Mucosa of descending colon (tissue), 3 donors: ENCODE measurements at regions not wholly inside any gene's neighbourhood (a gene's known extent, or its start where the extent isn't known, plus 50 kb on each side); places are given as distances from the start of the nearest gene placed in this dataset.

ENCODE experiments used
- ATAC-seq: fragments of 200-7000 bp; cut with Tn5 transposase; one replicate; pipeline ENCODE4 v1.9.1; 2020; ENCODE audit warnings: mild to moderate bottlenecking, moderate library complexity
- DNase-seq, 3 donors: peaks; one replicate each; pipeline ENCODE4 v3.0.0-alpha.2; 2020
- H3K36me3 ChIP-seq: fragments of 200-600 bp; one replicate; pipeline ENCODE4 v1.8.0; 2021; ENCODE audit warnings: low read depth, mild to moderate bottlenecking
- H3K4me1 ChIP-seq: fragments of 200-600 bp; one replicate; pipeline ENCODE4 v1.8.0; 2021; ENCODE audit warnings: low read depth, mild to moderate bottlenecking
- H3K4me3 ChIP-seq: fragments of 200-600 bp; one replicate; pipeline ENCODE4 v1.8.0; 2021; ENCODE audit warnings: mild to moderate bottlenecking
- H3K9me3 ChIP-seq: fragments of 200-600 bp; one replicate; pipeline ENCODE4 v1.8.0; 2021; ENCODE audit warnings: mild to moderate bottlenecking
- intact Hi-C, 2 donors: fragments of 100-400 bp; cut with DNase I in 1 of 2; cut with micrococcal nuclease in 1 of 2; formaldehyde crosslinking; loops; one replicate each; pipeline versions ENCODE4 v1.11.0 to v1.11.1; 2022; cut with DNase I, micrococcal nuclease
- TF ChIP-seq, protein P1 (sequence below): fragments of 200-600 bp; IDR thresholded peaks from one replicate; pipeline ENCODE4 v1.8.0; 2022; ENCODE audit warnings: antibody characterized with exemption, mild to moderate bottlenecking
- donor health status: DM: no; HTN: no; CAD: no; lungs with moderate emphysema.
- donor health status: DM: no; HTN: no; CAD: no.
- donor health status: DM: no; HTN: yes; CAD: no.

DNA sequence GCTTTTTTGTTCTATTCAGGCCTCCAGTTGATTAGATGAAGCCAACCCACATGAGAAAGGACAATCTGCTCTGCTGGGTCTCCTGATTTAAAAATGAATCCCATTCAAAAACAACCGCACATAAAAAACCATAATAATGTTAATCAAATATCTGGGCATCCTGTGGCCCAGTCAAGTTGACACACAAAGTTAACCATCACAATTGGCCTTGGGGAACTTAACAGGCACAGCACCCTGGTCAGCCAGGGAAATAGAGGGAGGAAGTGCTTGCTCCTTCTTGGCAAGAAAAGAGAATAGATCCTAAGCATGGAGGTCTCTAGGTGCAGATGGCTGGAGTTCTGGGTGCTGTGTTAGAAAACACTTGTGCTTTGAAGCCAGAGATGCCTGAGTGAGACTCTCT is 109.6 kb upstream of the OLIG2 start:
- no peak for DNase-seq
- Histone ChIP-seq H3K9me3 (no peaks in the 10 kb centered on the region), H3K4me3 (no peak overlapping the region), H3K36me3 (no peaks in the 10 kb centered on the region), H3K4me1 (no peaks in the 10 kb centered on the region)
- TF ChIP-seq, protein P1, sequence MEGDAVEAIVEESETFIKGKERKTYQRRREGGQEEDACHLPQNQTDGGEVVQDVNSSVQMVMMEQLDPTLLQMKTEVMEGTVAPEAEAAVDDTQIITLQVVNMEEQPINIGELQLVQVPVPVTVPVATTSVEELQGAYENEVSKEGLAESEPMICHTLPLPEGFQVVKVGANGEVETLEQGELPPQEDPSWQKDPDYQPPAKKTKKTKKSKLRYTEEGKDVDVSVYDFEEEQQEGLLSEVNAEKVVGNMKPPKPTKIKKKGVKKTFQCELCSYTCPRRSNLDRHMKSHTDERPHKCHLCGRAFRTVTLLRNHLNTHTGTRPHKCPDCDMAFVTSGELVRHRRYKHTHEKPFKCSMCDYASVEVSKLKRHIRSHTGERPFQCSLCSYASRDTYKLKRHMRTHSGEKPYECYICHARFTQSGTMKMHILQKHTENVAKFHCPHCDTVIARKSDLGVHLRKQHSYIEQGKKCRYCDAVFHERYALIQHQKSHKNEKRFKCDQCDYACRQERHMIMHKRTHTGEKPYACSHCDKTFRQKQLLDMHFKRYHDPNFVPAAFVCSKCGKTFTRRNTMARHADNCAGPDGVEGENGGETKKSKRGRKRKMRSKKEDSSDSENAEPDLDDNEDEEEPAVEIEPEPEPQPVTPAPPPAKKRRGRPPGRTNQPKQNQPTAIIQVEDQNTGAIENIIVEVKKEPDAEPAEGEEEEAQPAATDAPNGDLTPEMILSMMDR, result no peak
- intact Hi-C loops, result no loop called here
- ATAC-seq, result no peak

DNA sequence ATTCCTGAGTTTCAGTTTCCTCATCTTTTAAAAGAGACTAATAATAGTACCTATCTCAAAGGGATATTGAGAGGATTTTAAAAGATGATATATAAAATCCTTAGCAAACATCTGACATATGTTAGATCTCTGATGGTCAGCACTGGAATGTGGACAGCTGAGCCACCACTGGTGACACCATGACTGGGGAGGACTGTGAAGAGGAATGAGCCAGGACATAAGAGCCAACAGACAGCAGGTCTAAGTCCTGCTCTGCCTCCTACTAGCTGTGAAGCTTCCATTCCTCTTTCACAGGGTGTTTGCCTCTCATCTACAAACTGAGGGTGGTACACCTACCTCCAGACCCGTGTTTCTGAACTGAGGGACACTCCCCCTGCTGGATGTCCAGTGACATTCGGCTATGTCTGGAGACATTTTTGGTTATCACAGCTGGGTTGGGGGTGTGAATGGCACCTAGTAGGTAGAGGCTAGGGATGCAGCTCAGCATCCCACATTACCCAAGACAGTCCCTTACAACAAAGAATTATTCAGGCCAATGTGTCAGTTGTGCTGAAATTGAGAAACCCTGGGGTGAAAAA is 109.1 kb upstream of the OLIG2 start:
- no peak for ATAC-seq
- H3K9me3 ChIP-seq, result no peaks in the 10 kb centered on the region
- DNase-seq, result no peak
- H3K4me1 ChIP-seq, result no peaks in the 10 kb centered on the region
- intact Hi-C loops, result no loop called here
- H3K36me3 ChIP-seq, result no peaks in the 10 kb centered on the region
- TF ChIP-seq, protein P1, result no peak
- H3K4me3 ChIP-seq, result no peak overlapping the region

DNA sequence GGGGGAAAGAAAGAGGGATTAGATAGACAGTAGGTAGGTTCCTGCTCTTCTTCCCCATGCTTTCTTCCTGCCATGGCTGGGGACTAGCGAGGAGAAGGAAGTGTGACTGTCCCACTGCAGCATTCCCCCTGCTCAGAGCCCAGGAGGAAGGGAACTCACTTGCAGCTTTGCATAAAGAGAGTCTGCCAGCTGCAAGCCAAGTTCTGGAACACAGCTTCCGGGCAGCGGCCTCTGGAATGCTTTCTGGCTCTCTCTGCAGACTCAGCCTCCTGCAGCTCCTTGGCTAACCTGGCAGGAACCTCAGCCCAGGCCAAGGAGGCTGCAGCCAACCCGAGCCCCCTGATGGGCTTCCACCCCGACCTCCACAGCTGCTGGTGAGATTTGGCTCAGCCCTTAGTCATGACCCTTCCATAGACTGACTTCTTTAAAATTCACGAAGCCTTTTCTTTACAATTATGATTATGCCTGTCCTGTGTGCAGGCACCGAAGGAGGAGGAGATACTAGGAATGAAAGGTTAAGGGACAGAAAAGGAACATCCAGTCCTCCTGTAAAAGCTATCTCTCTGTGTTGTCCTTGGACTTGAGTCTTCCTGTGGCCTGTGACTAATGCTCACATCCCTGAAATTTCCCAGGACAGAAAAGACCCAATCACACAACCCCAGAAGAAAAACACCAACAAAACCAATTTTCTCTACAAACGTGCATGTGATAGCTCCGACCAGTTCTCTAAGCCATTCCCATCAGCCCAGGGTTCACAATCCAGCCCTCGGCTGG is 108.2 kb upstream of the OLIG2 start:
- DNase-seq, result peak in 1 of 3 donors; percentile 3
- Histone ChIP-seq H3K9me3 (no peaks in the 10 kb centered on the region), H3K4me1 (no peaks in the 10 kb centered on the region), H3K4me3 (no peak overlapping the region), H3K36me3 (no peaks in the 10 kb centered on the region)
- TF ChIP-seq, protein P1, result no peak
- intact Hi-C loops, result no loop called here
- no peak for ATAC-seq

DNA sequence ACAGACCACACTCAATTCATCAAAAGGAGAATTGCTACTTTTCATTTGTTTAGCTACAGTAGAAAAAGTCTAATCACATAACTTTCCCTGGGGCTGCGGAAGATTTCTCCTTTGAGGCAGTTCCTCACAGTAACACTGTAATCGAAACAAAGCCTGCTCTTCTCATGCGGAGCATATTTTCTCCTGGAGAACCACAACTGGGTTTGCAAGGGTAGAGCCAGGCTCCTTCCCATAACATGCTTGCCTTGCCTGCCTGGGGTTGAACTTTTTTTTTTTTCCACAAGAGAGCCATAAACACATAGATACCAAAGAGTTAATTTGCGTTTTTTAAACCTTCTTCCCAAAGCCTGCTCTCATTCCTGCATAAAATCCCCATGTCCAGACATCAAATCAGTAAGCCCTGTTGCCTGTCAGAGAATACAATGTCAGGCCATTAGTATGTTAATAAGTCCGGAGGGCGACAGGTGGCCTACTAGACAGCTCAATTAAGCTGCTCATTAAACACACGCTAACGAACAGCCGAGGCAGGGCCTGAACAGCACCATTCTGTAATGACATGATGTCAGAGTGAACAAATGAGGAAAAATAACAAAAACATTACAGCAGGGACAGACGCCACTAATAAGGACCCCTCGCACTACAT is 107.1 kb upstream of the OLIG2 start:
- DNase-seq, result no peak
- TF ChIP-seq, protein P1, result no peak

DNA sequence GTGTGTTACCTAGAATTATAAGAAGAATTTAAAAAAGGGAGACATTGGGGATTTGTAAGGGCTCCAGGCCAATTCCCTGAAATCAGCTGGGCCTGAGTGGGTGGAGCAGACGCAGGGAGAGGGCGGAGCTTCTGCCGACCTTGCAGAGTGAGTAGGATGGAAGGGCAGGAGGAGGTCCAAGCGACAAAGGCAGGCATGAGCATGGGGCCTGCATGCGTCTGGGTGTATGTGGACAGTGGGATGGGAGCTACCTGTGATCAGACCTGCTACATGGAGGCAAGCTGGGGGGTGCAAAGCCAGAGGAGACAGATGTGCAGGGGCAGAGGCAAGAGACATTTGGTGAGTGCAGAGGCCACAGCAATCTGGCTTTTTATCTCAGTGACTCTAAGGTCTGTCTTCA is 105.3 kb upstream of the OLIG2 start:
- TF ChIP-seq, protein P1, result no peak
- no peaks in the 10 kb centered on the region for H3K36me3 ChIP-seq
- H3K4me1 ChIP-seq, result no peaks in the 10 kb centered on the region
- ATAC-seq (no peak), DNase-seq (no peak)
- intact Hi-C loops, result no loop called here
- no peak overlapping the region for H3K4me3 ChIP-seq
- H3K9me3 ChIP-seq, result peaks cover 4% of the 10 kb centered on the region

More for the DNA sequence above, 107.1 kb upstream of the OLIG2 start:
- no peaks in the 10 kb centered on the region for H3K36me3 ChIP-seq
- H3K4me3 ChIP-seq, result no peak overlapping the region
- no peaks in the 10 kb centered on the region for H3K9me3 ChIP-seq
- ATAC-seq, result no peak
- H3K4me1 ChIP-seq, result no peaks in the 10 kb centered on the region
- intact Hi-C loops, result no loop called here
